GM13976 (cell line): ENCODE measurements at regions not wholly inside any gene's neighbourhood (a gene's known extent, or its start where the extent isn't known, plus 50 kb on each side); places are given as distances from the start of the nearest gene placed in this dataset.

Source experiments
- DNase-seq: peaks from one replicate; pipeline ENCODE4 v3.0.0; 2012; ENCODE audit warnings: low spot score
- in situ Hi-C: fragments of 300-500 bp; cut with MboI; formaldehyde crosslinking; loops from one replicate; pipeline ENCODE4 v1.12.0; 2022; ENCODE audit warnings: low sequenced_read_pairs, mixed read lengths, inconsistent platforms; ENCODE audit not compliant: unreplicated experiment
- TF ChIP-seq, protein P1 (sequence below): IDR thresholded peaks from 2 replicates; pipeline ENCODE4 v1.5.1; 2012; ENCODE audit warnings: borderline replicate concordance, mild to moderate bottlenecking; ENCODE audit not compliant: insufficient read depth; ENCODE audit errors: extremely low read depth, missing control alignments, control extremely low read depth

GRCh38 chr6:41467627-41468404 lies 78.4 kb upstream of the FOXP4 start:
- TF ChIP-seq, protein P1, sequence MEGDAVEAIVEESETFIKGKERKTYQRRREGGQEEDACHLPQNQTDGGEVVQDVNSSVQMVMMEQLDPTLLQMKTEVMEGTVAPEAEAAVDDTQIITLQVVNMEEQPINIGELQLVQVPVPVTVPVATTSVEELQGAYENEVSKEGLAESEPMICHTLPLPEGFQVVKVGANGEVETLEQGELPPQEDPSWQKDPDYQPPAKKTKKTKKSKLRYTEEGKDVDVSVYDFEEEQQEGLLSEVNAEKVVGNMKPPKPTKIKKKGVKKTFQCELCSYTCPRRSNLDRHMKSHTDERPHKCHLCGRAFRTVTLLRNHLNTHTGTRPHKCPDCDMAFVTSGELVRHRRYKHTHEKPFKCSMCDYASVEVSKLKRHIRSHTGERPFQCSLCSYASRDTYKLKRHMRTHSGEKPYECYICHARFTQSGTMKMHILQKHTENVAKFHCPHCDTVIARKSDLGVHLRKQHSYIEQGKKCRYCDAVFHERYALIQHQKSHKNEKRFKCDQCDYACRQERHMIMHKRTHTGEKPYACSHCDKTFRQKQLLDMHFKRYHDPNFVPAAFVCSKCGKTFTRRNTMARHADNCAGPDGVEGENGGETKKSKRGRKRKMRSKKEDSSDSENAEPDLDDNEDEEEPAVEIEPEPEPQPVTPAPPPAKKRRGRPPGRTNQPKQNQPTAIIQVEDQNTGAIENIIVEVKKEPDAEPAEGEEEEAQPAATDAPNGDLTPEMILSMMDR, result no peak
- in situ Hi-C loops, result no loop called here

GRCh38 chr6:41469156-41470028 lies 76.8 kb upstream of the FOXP4 start:
- in situ Hi-C loops, result no loop called here
- TF ChIP-seq, protein P1, result no peak

More at GRCh38 chr6:41467627-41468404, 78.4 kb upstream of the FOXP4 start:
- DNase-seq, result no peak

GRCh38 chr6:41470029-41470330 lies 76.2 kb upstream of the FOXP4 start:
- TF ChIP-seq, protein P1, result no peak
- DNase-seq, result peak; percentile 61
- in situ Hi-C loops, result no loop called here

More at GRCh38 chr6:41469156-41470028, 76.8 kb upstream of the FOXP4 start:
- no peak for DNase-seq

GRCh38 chr6:41470331-41471063 lies 75.7 kb upstream of the FOXP4 start:
- in situ Hi-C loops, result no loop called here

GRCh38 chr6:41471064-41471895 lies 74.9 kb upstream of the FOXP4 start:
- TF ChIP-seq, protein P1, result no peak
- in situ Hi-C loops, result no loop called here
- DNase-seq, result no peak

More at GRCh38 chr6:41470331-41471063, 75.7 kb upstream of the FOXP4 start:
- DNase-seq, result peak; percentile 60
- TF ChIP-seq, protein P1, result no peak
